HG02571 (cell line): ENCODE measurements at regions not wholly inside any gene's neighbourhood (a gene's known extent, or its start where the extent isn't known, plus 50 kb on each side); places are given as distances from the start of the nearest gene placed in this dataset.

Experiments
- ATAC-seq: cut with Tn5 transposase; IDR thresholded peaks from one replicate; pipeline ENCODE4 v1.9.1; 2021; ENCODE audit warnings: mild to moderate bottlenecking, moderate library complexity; ENCODE audit not compliant: unreplicated experiment

DNA sequence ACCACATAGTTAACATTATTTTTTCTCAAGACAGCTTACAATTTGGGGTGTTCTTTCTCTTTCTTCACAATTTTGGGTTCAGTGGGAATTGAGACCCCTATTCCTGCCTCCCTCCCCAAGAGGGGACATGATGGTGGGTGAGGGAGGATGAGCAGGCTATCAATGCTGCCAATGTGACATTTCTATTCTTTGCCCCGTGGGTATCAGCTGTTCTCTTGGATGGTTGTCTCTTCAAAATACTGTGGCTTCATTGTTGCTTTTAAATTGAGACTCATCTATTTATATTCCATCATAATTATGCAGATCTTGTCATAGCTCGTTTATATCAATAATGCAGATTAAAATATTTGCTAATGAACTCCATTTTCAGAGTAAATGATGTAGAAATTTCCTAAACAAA lies 56.5 kb upstream of the ANO4 start:
- no peak for ATAC-seq

DNA sequence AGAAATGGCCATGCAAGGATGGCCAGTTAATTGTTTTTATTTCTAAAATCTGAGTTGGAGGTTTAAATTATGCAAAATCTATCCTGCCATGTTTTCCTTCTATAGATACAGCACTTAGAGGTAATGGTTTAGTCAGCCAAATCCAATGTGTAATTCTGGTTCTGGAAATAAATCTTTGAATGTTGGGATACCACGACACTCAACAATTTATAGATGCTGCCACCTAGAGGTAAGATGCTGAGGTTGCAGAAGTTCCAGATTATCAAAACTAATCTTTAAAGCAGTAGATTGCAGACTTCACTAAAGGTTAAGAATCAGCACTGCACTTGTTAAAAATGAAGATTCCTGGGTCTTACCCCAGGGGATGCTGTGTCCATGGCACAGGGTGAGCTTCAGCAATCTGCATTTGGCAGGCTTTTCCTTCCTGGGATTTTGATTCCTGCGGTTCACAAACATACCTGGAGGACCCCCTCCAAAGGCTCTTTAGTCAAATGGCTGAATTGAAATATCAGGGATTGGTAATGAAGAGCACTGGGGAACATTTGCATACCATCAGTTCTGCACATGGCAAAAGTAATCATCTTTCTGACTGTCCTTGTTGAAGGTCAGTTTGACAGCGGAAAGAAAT lies 53.4 kb upstream of the ANO4 start:
- ATAC-seq: no peak

DNA sequence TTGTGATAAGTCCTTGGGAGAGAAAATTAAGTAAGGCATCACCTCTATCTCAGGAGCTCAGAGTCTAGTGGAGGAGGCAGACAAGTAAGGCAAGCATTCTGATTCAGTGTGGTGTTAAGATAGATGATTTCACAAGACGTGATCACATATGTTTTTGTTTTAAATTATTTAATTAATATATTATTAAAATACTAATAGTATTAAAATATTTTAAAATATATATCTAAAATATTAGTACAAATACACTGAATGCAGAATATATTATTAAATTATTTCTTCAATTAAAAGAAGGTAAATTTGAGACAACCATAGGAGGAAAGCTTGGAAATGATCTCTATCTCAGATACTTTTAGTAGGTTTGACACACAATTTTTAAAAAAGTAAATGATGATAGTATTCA lies 51.5 kb upstream of the ANO4 start:
- ATAC-seq: no peak
